ENCODE measurements at regions not wholly inside any gene's neighbourhood (a gene's known extent, or its start where the extent isn't known, plus 50 kb on each side); places are given as distances from the start of the nearest gene placed in this dataset.

DNA sequence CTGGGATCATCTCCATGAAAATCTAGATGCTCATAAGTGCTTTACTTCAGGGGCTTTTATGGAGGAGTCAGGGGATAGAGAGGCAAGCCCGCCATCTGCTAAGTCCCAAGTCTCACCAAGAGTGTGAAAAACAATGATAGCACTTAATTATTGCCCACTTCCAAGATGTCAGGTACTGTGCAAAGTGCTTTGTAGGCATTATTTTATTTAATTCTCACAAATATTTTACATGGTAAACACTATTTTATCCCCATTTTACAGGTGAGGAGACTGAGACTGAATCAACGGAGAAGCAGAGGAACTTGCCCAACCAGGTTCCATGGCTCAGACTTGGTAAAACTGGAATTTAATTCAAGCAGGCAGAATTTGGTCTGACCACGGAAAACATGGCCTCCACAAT lies 147.5 kb downstream of the ACKR3 start:
- DNase-seq (no peak), ATAC-seq (no peak)
- H3K4me1 Mint-ChIP-seq: no peaks in the 10 kb centered on the region
- peaks cover 12 to 28% (median 24%) of the 10 kb centered on the region in 5 donors for H3K27me3 Mint-ChIP-seq
- ChIA-PET POLR2A (no interaction called here), CTCF (no interaction called here)
- H3K4me3 Mint-ChIP-seq: no peak overlapping the region
- no peaks in the 10 kb centered on the region for H3K27me3 ChIP-seq (ENCODE audit: control insufficient read depth in 2 of 2, insufficient read depth in 2 of 2, low read length in 2 of 2)
- H3K36me3 ChIP-seq (ENCODE audit: control insufficient read depth in 2 of 3, insufficient read depth in 3 of 3, low read length in 3 of 3): no peaks in the 10 kb centered on the region
- no peak overlapping the region for H3K27ac Mint-ChIP-seq
- H3K4me1 ChIP-seq (ENCODE audit: control insufficient read depth in 2 of 2, insufficient read depth in 2 of 2, low read length in 2 of 2): no peaks in the 10 kb centered on the region
- H3K9me3 Mint-ChIP-seq: no peaks in the 10 kb centered on the region
- H3K27ac ChIP-seq (ENCODE audit: low read depth, low read length): no peak overlapping the region
- no peak overlapping the region for H3K4me3 ChIP-seq (ENCODE audit: low read length)
- no peaks in the 10 kb centered on the region for H3K9me3 ChIP-seq (ENCODE audit: control insufficient read depth in 2 of 3, low read length in 3 of 3)
- intact Hi-C loops (cut with micrococcal nuclease): no loop called here
- H3K36me3 Mint-ChIP-seq: no peaks in the 10 kb centered on the region

DNA sequence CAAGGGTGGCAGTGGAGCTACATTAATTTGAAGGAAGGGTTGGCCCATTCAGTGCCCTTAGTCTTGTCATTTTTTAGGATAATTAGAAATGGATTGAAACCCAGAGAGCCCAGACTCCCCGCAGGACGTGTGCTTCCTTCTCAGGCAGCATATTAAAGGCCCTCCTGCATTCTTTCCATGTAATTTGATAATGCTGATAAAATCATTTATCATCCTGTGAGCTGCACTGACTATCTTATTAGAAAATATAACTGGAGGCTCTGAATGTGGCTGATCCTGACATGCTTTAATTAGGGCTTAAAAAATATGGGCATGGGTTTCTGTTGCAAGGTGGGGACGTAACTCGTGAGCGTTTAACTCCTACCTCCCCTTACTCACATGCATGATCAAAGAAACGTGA lies 148.1 kb downstream of the ACKR3 start:
- H3K27me3 ChIP-seq (ENCODE audit: control insufficient read depth in 2 of 2, insufficient read depth in 2 of 2, low read length in 2 of 2): no peaks in the 10 kb centered on the region
- no peaks in the 10 kb centered on the region for H3K36me3 Mint-ChIP-seq
- no peaks in the 10 kb centered on the region for H3K36me3 ChIP-seq (ENCODE audit: control insufficient read depth in 2 of 3, insufficient read depth in 3 of 3, low read length in 3 of 3)
- intact Hi-C loops (cut with micrococcal nuclease): no loop called here
- ChIA-PET POLR2A (no interaction called here), CTCF (no interaction called here)
- H3K27me3 Mint-ChIP-seq: peaks cover 12 to 28% (median 24%) of the 10 kb centered on the region in 5 donors
- H3K4me1 ChIP-seq (ENCODE audit: control insufficient read depth in 2 of 2, insufficient read depth in 2 of 2, low read length in 2 of 2): no peaks in the 10 kb centered on the region
- no peak overlapping the region for H3K27ac Mint-ChIP-seq
- no peaks in the 10 kb centered on the region for H3K4me1 Mint-ChIP-seq
- H3K9me3 ChIP-seq (ENCODE audit: control insufficient read depth in 2 of 3, low read length in 3 of 3): no peaks in the 10 kb centered on the region
- ATAC-seq (no peak), DNase-seq (no peak)
- no peak overlapping the region for H3K4me3 Mint-ChIP-seq
- no peak overlapping the region for H3K27ac ChIP-seq (ENCODE audit: low read depth, low read length)
- no peaks in the 10 kb centered on the region for H3K9me3 Mint-ChIP-seq
- H3K4me3 ChIP-seq (ENCODE audit: low read length): no peak overlapping the region

DNA sequence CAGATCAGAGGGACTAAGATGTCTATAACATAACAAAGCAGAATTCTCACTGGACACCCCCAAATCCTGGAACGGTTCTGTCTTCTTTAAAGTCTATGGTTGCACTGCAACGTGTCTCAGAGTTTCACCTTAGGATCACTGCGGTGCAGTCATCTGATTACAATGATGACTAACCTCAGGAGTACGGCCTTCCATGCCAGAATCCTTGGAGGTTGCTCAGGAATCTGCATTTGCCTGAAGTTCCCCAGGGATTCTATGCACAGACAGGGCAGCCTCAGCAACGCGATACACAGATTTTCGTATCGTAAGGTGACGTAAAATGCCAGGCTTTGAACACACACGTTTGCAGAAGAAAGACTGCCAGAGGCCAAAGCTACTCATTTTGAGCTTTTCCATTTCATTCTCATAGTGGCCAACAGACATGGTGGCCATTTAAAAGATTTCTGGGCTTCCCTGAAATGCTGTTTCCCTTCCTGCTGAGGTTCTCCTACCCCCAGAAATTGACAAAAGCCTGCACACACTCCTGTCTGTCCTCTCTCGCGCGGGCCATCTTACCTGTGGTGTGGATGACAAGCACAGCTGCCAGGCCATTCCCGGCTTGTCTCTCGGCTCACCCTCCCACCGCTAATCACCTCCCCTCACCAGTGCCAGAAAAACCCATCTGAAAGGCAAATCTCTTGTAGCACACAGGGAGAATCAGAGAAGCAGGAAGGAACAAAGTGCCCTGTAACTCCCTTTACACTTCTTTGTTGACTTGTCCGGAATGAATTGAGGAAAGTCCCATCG lies 148.8 kb downstream of the ACKR3 start:
- DNase-seq (no peak), ATAC-seq (no peak)
- CTCF ChIA-PET: no interaction called here
- Mint-ChIP-seq H3K4me3 (no peak overlapping the region), H3K27ac (no peak overlapping the region), H3K4me1 (no peaks in the 10 kb centered on the region), H3K9me3 (no peaks in the 10 kb centered on the region), H3K36me3 (no peaks in the 10 kb centered on the region), H3K27me3 (peaks cover 12 to 28% (median 24%) of the 10 kb centered on the region in 5 donors)
- H3K27me3 ChIP-seq (ENCODE audit: control insufficient read depth in 2 of 2, insufficient read depth in 2 of 2, low read length in 2 of 2): no peaks in the 10 kb centered on the region
- POLR2A ChIA-PET: no interaction called here
- H3K27ac ChIP-seq (ENCODE audit: low read depth, low read length): no peak overlapping the region
- H3K4me1 ChIP-seq (ENCODE audit: control insufficient read depth in 2 of 2, insufficient read depth in 2 of 2, low read length in 2 of 2): no peaks in the 10 kb centered on the region
- no peaks in the 10 kb centered on the region for H3K36me3 ChIP-seq (ENCODE audit: control insufficient read depth in 2 of 3, insufficient read depth in 3 of 3, low read length in 3 of 3)
- intact Hi-C loops (cut with micrococcal nuclease): no loop called here
- H3K4me3 ChIP-seq (ENCODE audit: low read length): no peak overlapping the region
- H3K9me3 ChIP-seq (ENCODE audit: control insufficient read depth in 2 of 3, low read length in 3 of 3): no peaks in the 10 kb centered on the region

DNA sequence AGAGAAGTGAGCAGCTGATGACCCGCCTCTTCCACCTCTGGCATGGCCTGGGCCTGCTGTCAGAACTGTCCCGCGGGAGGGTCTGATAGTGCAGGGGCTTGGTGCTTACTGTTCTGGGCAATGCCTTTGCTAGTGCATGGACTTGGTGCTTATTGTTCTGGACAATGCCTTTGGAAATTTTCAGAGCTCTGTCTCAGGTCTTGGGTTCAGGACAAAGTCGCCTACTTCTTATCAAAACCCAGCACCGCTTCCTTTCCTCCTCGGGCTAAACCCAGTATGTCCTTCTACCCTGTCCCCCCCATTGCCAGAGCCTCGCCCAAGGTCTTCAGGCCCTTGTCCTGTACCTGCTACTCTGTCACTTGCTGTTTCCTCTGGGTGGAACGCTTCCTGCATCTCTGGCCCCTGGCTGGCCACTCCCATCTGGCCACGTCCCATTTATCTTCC lies 149.6 kb downstream of the ACKR3 start:
- Histone ChIP-seq H3K4me1 (ENCODE audit: control insufficient read depth in 2 of 2, insufficient read depth in 2 of 2, low read length in 2 of 2) (no peaks in the 10 kb centered on the region), H3K4me3 (ENCODE audit: low read length) (no peak overlapping the region), H3K9me3 (ENCODE audit: control insufficient read depth in 2 of 3, low read length in 3 of 3) (no peaks in the 10 kb centered on the region), H3K36me3 (ENCODE audit: control insufficient read depth in 2 of 3, insufficient read depth in 3 of 3, low read length in 3 of 3) (no peaks in the 10 kb centered on the region), H3K27ac (ENCODE audit: low read depth, low read length) (no peak overlapping the region), H3K27me3 (ENCODE audit: control insufficient read depth in 2 of 2, insufficient read depth in 2 of 2, low read length in 2 of 2) (no peaks in the 10 kb centered on the region)
- H3K4me1 Mint-ChIP-seq: no peaks in the 10 kb centered on the region
- DNase-seq (no peak), ATAC-seq (no peak)
- no peaks in the 10 kb centered on the region for H3K9me3 Mint-ChIP-seq
- no peak overlapping the region for H3K4me3 Mint-ChIP-seq
- CTCF ChIA-PET: no interaction called here
- POLR2A ChIA-PET: no interaction called here
- H3K27me3 Mint-ChIP-seq: peaks cover 12 to 28% (median 24%) of the 10 kb centered on the region in 5 donors
- no peak overlapping the region for H3K27ac Mint-ChIP-seq
- intact Hi-C loops (cut with micrococcal nuclease): no loop called here
- no peaks in the 10 kb centered on the region for H3K36me3 Mint-ChIP-seq

DNA sequence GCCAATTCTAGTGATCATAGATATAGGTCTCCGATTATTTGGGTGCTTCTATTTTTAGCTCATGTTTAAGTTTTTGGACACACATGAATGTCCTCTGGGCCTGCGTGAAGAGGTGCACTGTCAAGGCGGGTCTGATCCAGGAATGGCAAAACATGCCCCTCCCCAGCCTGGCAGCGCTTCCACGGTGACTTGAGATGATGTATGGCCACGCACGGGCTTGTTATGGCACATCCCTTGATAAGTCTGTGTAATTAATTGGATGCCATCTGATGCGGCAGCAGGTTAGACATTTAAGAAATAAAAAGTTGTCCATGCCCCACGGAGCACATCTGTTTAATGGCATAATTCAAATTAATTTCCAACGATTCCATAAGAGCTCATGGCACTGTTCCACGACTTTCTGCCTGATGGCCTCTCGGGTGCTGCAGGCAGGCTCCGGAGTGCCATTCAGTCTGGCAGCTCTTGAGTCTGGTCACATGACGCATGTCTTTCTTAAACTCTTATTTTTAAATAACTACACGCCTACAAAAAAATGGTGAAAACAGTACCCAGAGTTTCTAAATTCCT lies 151.4 kb downstream of the ACKR3 start:
- ATAC-seq (no peak), DNase-seq (no peak)
- H3K27ac ChIP-seq (ENCODE audit: low read depth, low read length): no peak overlapping the region
- H3K36me3 ChIP-seq (ENCODE audit: control insufficient read depth in 2 of 3, insufficient read depth in 3 of 3, low read length in 3 of 3): no peaks in the 10 kb centered on the region
- Mint-ChIP-seq H3K27ac (no peak overlapping the region), H3K4me1 (no peaks in the 10 kb centered on the region), H3K4me3 (no peak overlapping the region), H3K36me3 (no peaks in the 10 kb centered on the region), H3K9me3 (no peaks in the 10 kb centered on the region), H3K27me3 (peaks cover 4 to 17% (median 12%) of the 10 kb centered on the region in 5 donors)
- intact Hi-C loops (cut with micrococcal nuclease): no loop called here
- no peaks in the 10 kb centered on the region for H3K9me3 ChIP-seq (ENCODE audit: control insufficient read depth in 2 of 3, low read length in 3 of 3)
- no peak overlapping the region for H3K4me3 ChIP-seq (ENCODE audit: low read length)
- POLR2A ChIA-PET: no interaction called here
- no peaks in the 10 kb centered on the region for H3K27me3 ChIP-seq (ENCODE audit: control insufficient read depth in 2 of 2, insufficient read depth in 2 of 2, low read length in 2 of 2)
- H3K4me1 ChIP-seq (ENCODE audit: control insufficient read depth in 2 of 2, insufficient read depth in 2 of 2, low read length in 2 of 2): no peaks in the 10 kb centered on the region
- CTCF ChIA-PET: no interaction called here

DNA sequence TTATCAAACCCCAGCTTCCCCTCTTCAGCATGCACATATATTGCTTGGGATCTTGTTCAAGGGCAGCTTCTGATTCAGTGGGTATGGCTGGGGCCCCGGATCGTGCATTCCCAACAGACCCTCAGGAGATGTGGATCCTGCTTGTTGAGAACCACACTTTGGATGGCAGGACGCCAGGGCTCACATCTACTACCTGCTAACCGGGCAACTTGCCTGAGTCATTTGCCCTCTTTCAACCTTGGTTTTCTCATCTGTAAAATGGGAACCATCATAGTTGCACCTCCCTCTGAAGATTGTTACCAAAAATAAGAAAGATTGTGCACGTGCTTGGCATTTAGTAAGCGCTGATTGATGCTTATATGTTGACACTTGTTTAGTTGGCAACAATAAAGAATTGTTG lies 154.6 kb downstream of the ACKR3 start:
- no peak for DNase-seq
- POLR2A ChIA-PET: no interaction called here
- no peak overlapping the region for H3K4me3 Mint-ChIP-seq
- no peak for ATAC-seq
- Histone ChIP-seq H3K9me3 (ENCODE audit: control insufficient read depth in 2 of 3, low read length in 3 of 3) (no peaks in the 10 kb centered on the region), H3K4me3 (ENCODE audit: low read length) (no peak overlapping the region), H3K27ac (ENCODE audit: low read depth, low read length) (no peak overlapping the region), H3K27me3 (ENCODE audit: control insufficient read depth in 2 of 2, insufficient read depth in 2 of 2, low read length in 2 of 2) (no peaks in the 10 kb centered on the region), H3K36me3 (ENCODE audit: control insufficient read depth in 2 of 3, insufficient read depth in 3 of 3, low read length in 3 of 3) (no peaks in the 10 kb centered on the region), H3K4me1 (ENCODE audit: control insufficient read depth in 2 of 2, insufficient read depth in 2 of 2, low read length in 2 of 2) (no peaks in the 10 kb centered on the region)
- H3K4me1 Mint-ChIP-seq: no peaks in the 10 kb centered on the region
- CTCF ChIA-PET: no interaction called here
- no peak overlapping the region for H3K27ac Mint-ChIP-seq
- H3K36me3 Mint-ChIP-seq: no peaks in the 10 kb centered on the region
- peaks cover 0 to 12% (median 4%) of the 10 kb centered on the region in 5 donors for H3K27me3 Mint-ChIP-seq
- H3K9me3 Mint-ChIP-seq: no peaks in the 10 kb centered on the region
- intact Hi-C loops (cut with micrococcal nuclease): no loop called here
